ENCODE measurements at regions not wholly inside any gene's neighbourhood (a gene's known extent, or its start where the extent isn't known, plus 50 kb on each side); places are given as distances from the start of the nearest gene placed in this dataset.

DNA sequence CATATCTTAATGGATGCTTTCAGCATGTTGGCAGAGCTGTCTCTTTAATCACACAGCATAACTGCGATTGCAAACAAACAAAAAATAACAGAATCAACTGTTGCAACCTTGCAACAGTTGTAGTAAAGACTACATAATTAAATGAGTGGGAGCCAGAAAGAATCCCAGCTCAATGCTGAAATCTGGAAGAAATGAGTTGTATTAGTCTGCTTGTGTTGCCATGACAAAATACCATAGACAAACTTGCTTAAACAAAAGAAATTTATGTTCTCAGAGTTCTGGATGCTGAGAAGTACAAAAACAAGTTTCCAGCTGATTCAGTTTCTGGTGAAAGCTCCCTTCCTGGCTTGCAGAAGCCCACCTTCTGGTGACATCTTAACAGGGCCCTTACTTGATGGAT is 260.9 kb upstream of the TUSC1 start:
- TF ChIP-seq, protein P1, sequence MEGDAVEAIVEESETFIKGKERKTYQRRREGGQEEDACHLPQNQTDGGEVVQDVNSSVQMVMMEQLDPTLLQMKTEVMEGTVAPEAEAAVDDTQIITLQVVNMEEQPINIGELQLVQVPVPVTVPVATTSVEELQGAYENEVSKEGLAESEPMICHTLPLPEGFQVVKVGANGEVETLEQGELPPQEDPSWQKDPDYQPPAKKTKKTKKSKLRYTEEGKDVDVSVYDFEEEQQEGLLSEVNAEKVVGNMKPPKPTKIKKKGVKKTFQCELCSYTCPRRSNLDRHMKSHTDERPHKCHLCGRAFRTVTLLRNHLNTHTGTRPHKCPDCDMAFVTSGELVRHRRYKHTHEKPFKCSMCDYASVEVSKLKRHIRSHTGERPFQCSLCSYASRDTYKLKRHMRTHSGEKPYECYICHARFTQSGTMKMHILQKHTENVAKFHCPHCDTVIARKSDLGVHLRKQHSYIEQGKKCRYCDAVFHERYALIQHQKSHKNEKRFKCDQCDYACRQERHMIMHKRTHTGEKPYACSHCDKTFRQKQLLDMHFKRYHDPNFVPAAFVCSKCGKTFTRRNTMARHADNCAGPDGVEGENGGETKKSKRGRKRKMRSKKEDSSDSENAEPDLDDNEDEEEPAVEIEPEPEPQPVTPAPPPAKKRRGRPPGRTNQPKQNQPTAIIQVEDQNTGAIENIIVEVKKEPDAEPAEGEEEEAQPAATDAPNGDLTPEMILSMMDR (IDR thresholded peaks at IDR 0.05), result no peak
- TF ChIP-seq, protein P2, sequence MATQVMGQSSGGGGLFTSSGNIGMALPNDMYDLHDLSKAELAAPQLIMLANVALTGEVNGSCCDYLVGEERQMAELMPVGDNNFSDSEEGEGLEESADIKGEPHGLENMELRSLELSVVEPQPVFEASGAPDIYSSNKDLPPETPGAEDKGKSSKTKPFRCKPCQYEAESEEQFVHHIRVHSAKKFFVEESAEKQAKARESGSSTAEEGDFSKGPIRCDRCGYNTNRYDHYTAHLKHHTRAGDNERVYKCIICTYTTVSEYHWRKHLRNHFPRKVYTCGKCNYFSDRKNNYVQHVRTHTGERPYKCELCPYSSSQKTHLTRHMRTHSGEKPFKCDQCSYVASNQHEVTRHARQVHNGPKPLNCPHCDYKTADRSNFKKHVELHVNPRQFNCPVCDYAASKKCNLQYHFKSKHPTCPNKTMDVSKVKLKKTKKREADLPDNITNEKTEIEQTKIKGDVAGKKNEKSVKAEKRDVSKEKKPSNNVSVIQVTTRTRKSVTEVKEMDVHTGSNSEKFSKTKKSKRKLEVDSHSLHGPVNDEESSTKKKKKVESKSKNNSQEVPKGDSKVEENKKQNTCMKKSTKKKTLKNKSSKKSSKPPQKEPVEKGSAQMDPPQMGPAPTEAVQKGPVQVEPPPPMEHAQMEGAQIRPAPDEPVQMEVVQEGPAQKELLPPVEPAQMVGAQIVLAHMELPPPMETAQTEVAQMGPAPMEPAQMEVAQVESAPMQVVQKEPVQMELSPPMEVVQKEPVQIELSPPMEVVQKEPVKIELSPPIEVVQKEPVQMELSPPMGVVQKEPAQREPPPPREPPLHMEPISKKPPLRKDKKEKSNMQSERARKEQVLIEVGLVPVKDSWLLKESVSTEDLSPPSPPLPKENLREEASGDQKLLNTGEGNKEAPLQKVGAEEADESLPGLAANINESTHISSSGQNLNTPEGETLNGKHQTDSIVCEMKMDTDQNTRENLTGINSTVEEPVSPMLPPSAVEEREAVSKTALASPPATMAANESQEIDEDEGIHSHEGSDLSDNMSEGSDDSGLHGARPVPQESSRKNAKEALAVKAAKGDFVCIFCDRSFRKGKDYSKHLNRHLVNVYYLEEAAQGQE (IDR thresholded peaks at IDR 0.05; ENCODE audit: insufficient read depth in 1 of 2, low read depth in 2 of 2, low read length in 1 of 2), result no peak
- TF ChIP-seq POLR2AphosphoS5 (IDR thresholded peaks at IDR 0.05; ENCODE audit: low read depth, low read length) (no peak), SIN3A (IDR thresholded peaks at IDR 0.05; ENCODE audit: borderline replicate concordance, insufficient read depth, low read depth, low read length) (no peak), TCF7L2 (IDR thresholded peaks at IDR 0.05; ENCODE audit: low read depth, low read length) (no peak)
